K562 (cell line): ENCODE measurements at regions not wholly inside any gene's neighbourhood (a gene's known extent, or its start where the extent isn't known, plus 50 kb on each side); places are given as distances from the start of the nearest gene placed in this dataset.
A peak's percentile ranks its signal among the peaks of the same experiment; 100 is the strongest.

Experiments used
- CTCFL ChIP-seq: IDR thresholded peaks from 2 replicates; pipeline ENCODE4 v1.6.1; 2011; ENCODE audit warnings: borderline replicate concordance, low read depth, mild to moderate bottlenecking, moderate library complexity, low read length; ENCODE audit not compliant: insufficient read depth, poor library complexity, severe bottlenecking
- ESRRA ChIP-seq: fragments of 450-650 bp; IDR thresholded peaks from 2 replicates; pipeline ENCODE4 v1.6.1; 2014; ENCODE audit warnings: low read depth, mild to moderate bottlenecking, moderate library complexity, borderline replicate concordance
- FUS ChIP-seq: fragments of 200-400 bp; formaldehyde crosslinking; optimal IDR thresholded peaks from 2 replicates; pipeline ENCODE3; 2017; ENCODE audit warnings: low read depth, low read length
- GTF2A2 ChIP-seq: IDR thresholded peaks from 2 replicates; pipeline ENCODE4 v1.6.1; 2016; ENCODE audit warnings: mild to moderate bottlenecking, missing genetic modification characterization, missing compliant biosample characterization
- HNRNPH1 ChIP-seq: fragments of 200-400 bp; formaldehyde crosslinking; optimal IDR thresholded peaks from 2 replicates; pipeline ENCODE3; 2017; ENCODE audit warnings: low read depth, mild to moderate bottlenecking, low read length, moderate library complexity
- IRF2 ChIP-seq: sonication (generic); formaldehyde crosslinking; IDR thresholded peaks from 2 replicates; pipeline ENCODE4 v1.8.1; 2022; ENCODE audit warnings: mild to moderate bottlenecking, missing genetic modification reagents
- MAFK ChIP-seq: IDR thresholded peaks from 2 replicates; pipeline ENCODE4 v1.6.1; 2011; ENCODE audit warnings: low read length, improper control_type of control experiment
- MEF2A ChIP-seq: IDR thresholded peaks from 2 replicates; pipeline ENCODE4 v1.6.1; 2011; ENCODE audit warnings: low read depth, mild to moderate bottlenecking, low read length, moderate library complexity; ENCODE audit not compliant: control insufficient read depth
- MLLT1 ChIP-seq, 2 experiments: fragments of 450-650 bp; IDR thresholded peaks; 2 replicates each; pipeline ENCODE4 v1.6.1; 2016
- NCOR1 ChIP-seq: fragments of 450-650 bp; IDR thresholded peaks from 2 replicates; pipeline ENCODE4 v1.6.1; 2016; ENCODE audit warnings: mild to moderate bottlenecking, moderate library complexity
- NFATC3 ChIP-seq: fragments of 450-650 bp; IDR thresholded peaks from 2 replicates; pipeline ENCODE4 v1.6.1; 2017; ENCODE audit warnings: mild to moderate bottlenecking
- POLR2H ChIP-seq: IDR thresholded peaks from 2 replicates; pipeline ENCODE4 v1.6.1; 2016; ENCODE audit warnings: missing genetic modification characterization, low read depth, mild to moderate bottlenecking, control low read depth, missing compliant biosample characterization, moderate library complexity
- POU5F1 ChIP-seq: fragments of 150-350 bp; IDR thresholded peaks from 2 replicates; pipeline ENCODE4 v1.6.1; 2014; ENCODE audit warnings: borderline replicate concordance, low read length, low read depth, mild to moderate bottlenecking; ENCODE audit not compliant: partially characterized antibody
- RBM17 ChIP-seq: fragments of 200-400 bp; formaldehyde crosslinking; IDR thresholded peaks from 2 replicates; pipeline ENCODE4 v1.6.1; 2017; ENCODE audit warnings: low read depth, mild to moderate bottlenecking, low read length, borderline replicate concordance
- SIN3B ChIP-seq: fragments of 450-650 bp; IDR thresholded peaks from 2 replicates; pipeline ENCODE4 v1.6.1; 2017; ENCODE audit warnings: low read depth, mild to moderate bottlenecking, moderate library complexity
- SMARCA5 ChIP-seq: fragments of 450-650 bp; IDR thresholded peaks from 2 replicates; pipeline ENCODE4 v1.6.1; 2016
- SMC3 ChIP-seq: conservative IDR thresholded peaks from 2 replicates; pipeline ENCODE4 v1.6.1; 2011; ENCODE audit warnings: low read depth, low read length, improper control_type of control experiment; ENCODE audit not compliant: insufficient read depth
- TFE3 ChIP-seq: fragments of 450-650 bp; formaldehyde crosslinking; IDR thresholded peaks from 2 replicates; pipeline ENCODE4 v1.4.0; 2020; ENCODE audit warnings: mild to moderate bottlenecking, mixed read lengths
- TGIF2 ChIP-seq: sonication (generic); formaldehyde crosslinking; IDR thresholded peaks from 2 replicates; pipeline ENCODE4 v1.8.1; 2022; ENCODE audit warnings: mild to moderate bottlenecking, missing genetic modification reagents, moderate library complexity
- USF1 ChIP-seq: sonication (generic); formaldehyde crosslinking; IDR thresholded peaks from 2 replicates; pipeline ENCODE4 v1.9.0; 2022; ENCODE audit warnings: mild to moderate bottlenecking, missing genetic modification reagents
- XRCC5 ChIP-seq: fragments of 200-400 bp; formaldehyde crosslinking; IDR thresholded peaks from 2 replicates; pipeline ENCODE4 v1.6.1; 2017; ENCODE audit warnings: low read depth, mild to moderate bottlenecking, low read length
- ZNF79 ChIP-seq: fragments of 250-450 bp; sonication (Bioruptor Pico); IDR thresholded peaks from 2 replicates; pipeline ENCODE4 v1.4.0; 2020; ENCODE audit warnings: low read depth, mild to moderate bottlenecking, moderate library complexity

GRCh38 chr6:108737594-108738546 lies 110.4 kb upstream of the ARMC2 start (continued):
- no peak; the same call in 1 of the 2 replicates for TF ChIP-seq ESRRA
- TF ChIP-seq POU5F1, result no peak
- TF ChIP-seq SIN3B, result no peak
- TF ChIP-seq NCOR1, result peak; percentile 22; the same call in 1 of the 2 replicates
- no peak for TF ChIP-seq CTCFL
- no peak for TF ChIP-seq SMC3
- no peak for TF ChIP-seq IRF2
- TF ChIP-seq NFATC3, result no peak
- no peak for TF ChIP-seq TGIF2 (CRISPR knock-in tag)
- no peak for TF ChIP-seq ZNF79 (CRISPR knock-in tag)
- TF ChIP-seq MLLT1 (IDR thresholded peaks at IDR 0.05), result peak in 1 of 2 experiments; percentile 67; a peak in 1 of 4 replicates
- TF ChIP-seq HNRNPH1, result no peak
- TF ChIP-seq TFE3, result no peak
- TF ChIP-seq RBM17, result no peak
- no peak; the same call in 1 of the 2 replicates for TF ChIP-seq MAFK
- TF ChIP-seq XRCC5, result no peak
- no peak for TF ChIP-seq FUS
- TF ChIP-seq POLR2H (tag), result 0 out of 2 replicates have a peak, but pooled peaks have one; percentile 46
- no peak for TF ChIP-seq GTF2A2
- TF ChIP-seq MEF2A, result no peak; the same call in 1 of the 2 replicates
- no peak for TF ChIP-seq USF1 (CRISPR knock-in tag)
- no peak for TF ChIP-seq SMARCA5
